ENCODE measurements at regions not wholly inside any gene's neighbourhood (a gene's known extent, or its start where the extent isn't known, plus 50 kb on each side); places are given as distances from the start of the nearest gene placed in this dataset.

DNA sequence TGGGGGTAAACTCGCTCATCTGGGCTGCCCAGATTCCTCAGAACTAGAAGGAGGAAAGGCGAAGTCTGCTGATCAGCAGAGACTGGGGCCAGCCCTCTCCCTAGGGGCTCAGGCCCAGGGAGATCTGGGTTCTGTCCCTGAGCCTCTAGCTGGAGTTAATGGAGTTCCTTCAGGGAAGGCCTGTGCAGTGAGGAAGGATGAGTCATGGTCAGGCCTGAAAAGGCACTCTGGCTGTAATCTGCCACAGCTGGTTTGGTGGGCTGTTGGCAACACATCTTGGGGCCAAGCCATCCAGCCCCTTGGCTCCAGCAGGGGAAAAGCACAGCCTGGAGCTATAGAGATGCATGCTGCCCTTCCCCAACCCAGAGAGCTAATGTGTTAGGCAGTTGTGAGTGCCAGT, 459.6 kb downstream of the PRELID2 start:
- TF ChIP-seq POLR2A (IDR thresholded peaks at IDR 0.05; ENCODE audit: low read length) (no peak), GATA1 (IDR thresholded peaks at IDR 0.05; ENCODE audit: low read depth, low read length) (no peak)
